HCT116 (cell line): ENCODE measurements at regions not wholly inside any gene's neighbourhood (a gene's known extent, or its start where the extent isn't known, plus 50 kb on each side); places are given as distances from the start of the nearest gene placed in this dataset.

ENCODE experiments used
- TCF7L2 ChIP-seq: IDR thresholded peaks from 2 replicates; pipeline ENCODE4 v1.7.0; 2011; ENCODE audit warnings: borderline replicate concordance, inconsistent platforms; ENCODE audit not compliant: insufficient read depth, insufficient read length; ENCODE audit errors: extremely low read depth
- ZNF274 ChIP-seq: fragments of 200-500 bp; sonication (Bioruptor generic); IDR thresholded peaks from 2 replicates; pipeline ENCODE4 v1.6.1; 2014; ENCODE audit warnings: mild to moderate bottlenecking, low read depth, low read length, inconsistent platforms

DNA sequence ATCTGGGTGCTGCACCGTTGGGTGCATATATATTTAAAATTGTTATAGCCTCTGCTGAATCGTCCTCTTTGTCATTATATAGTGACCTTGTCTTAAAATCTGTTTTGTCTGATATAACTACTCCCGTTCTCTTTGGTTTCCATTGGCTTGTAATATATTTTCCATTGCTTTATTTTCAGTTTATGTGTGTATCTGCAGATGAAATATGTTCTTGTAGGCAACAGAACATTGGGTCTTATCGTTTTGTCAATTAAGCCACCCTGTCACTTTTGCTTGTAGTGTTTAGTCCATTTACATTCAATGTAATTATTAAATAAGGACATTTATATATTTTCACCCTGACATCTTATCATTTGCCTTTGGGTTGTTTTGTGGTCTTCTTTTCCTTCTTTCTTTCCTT is 933.9 kb downstream of the EPHA7 start:
- TF ChIP-seq TCF7L2 (no peak), ZNF274 (no peak)
